Muscle layer of colon (tissue), 2 donors: ENCODE measurements at regions not wholly inside any gene's neighbourhood (a gene's known extent, or its start where the extent isn't known, plus 50 kb on each side); places are given as distances from the start of the nearest gene placed in this dataset.

Experiments used
- H3K27ac ChIP-seq: one replicate; pipeline ENCODE4 v1.7.0; 2013; ENCODE audit warnings: low read depth, mild to moderate bottlenecking, low read length, moderate library complexity
- H3K27me3 ChIP-seq, 2 donors: one replicate each; pipeline ENCODE4 v1.7.0; 2013; ENCODE audit warnings: low read length in 2 of 2, mild to moderate bottlenecking in 2 of 2; ENCODE audit not compliant: insufficient read depth in 2 of 2, control insufficient read depth in 1 of 2
- H3K36me3 ChIP-seq: one replicate; pipeline ENCODE4 v1.7.0; 2013; ENCODE audit warnings: mild to moderate bottlenecking, low read length; ENCODE audit not compliant: insufficient read depth
- H3K4me1 ChIP-seq: one replicate; pipeline ENCODE4 v1.7.0; 2013; ENCODE audit warnings: mild to moderate bottlenecking, low read length; ENCODE audit not compliant: insufficient read depth
- H3K4me3 ChIP-seq, 2 donors: one replicate each; pipeline ENCODE4 v1.7.0; 2013; ENCODE audit warnings: low read length in 2 of 2, low read depth in 1 of 2, mild to moderate bottlenecking in 1 of 2, moderate library complexity in 1 of 2
- H3K9ac ChIP-seq: one replicate; pipeline ENCODE4 v1.7.0; 2013; ENCODE audit warnings: low read length
- H3K9me3 ChIP-seq: one replicate; pipeline ENCODE4 v1.7.0; 2013; ENCODE audit warnings: mild to moderate bottlenecking, low read length
- donor health status: abdominal sarcoma.
- donor health status: Adenocarcinoma of cecum.

DNA sequence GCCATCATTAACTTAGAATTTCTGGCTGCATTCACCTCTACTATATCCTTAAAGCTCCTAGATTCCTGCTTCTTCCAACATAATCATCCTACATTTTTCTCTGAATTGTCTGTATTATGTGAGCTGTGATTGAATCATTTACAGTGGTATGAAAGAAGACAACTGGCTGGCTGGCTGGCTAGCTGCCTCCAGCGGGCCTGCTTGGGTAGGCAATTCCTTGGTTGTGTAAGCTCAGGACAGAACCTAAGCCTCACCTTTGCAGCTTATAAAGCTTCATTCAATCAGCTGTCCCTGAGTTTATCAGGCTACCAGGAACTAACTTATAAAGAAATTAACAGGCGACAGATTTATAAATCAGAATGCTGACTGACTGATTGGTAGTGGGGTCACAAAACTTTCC is 162.7 kb upstream of the NR3C1 start:
- no peak overlapping the region for H3K27ac ChIP-seq
- H3K4me3 ChIP-seq, result no peak overlapping the region
- no peaks in the 10 kb centered on the region for H3K36me3 ChIP-seq
- H3K27me3 ChIP-seq, result no peaks in the 10 kb centered on the region
- H3K9me3 ChIP-seq, result no peaks in the 10 kb centered on the region
- no peak overlapping the region for H3K9ac ChIP-seq
- H3K4me1 ChIP-seq, result no peaks in the 10 kb centered on the region

DNA sequence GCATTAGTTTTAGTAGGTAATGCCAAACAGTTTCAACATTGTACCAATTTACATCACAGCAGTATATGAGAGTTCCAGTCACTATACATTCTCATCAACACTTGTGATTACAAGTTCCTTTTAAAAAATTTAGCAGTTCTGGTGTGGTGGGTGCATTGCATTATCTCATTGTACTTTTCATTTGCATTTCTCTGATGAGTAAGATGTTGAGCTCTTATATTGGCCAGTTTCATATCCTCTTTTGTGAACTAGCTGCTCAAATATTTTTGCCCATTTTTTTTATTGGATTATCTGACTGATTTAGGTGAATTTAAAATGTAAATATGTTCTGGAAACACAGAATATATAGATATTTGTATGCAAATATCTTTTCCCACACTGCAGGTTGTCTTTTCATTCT is 160.9 kb upstream of the NR3C1 start:
- H3K27ac ChIP-seq, result no peak overlapping the region
- H3K4me3 ChIP-seq, result no peak overlapping the region
- no peaks in the 10 kb centered on the region for H3K27me3 ChIP-seq
- H3K4me1 ChIP-seq, result no peaks in the 10 kb centered on the region
- no peaks in the 10 kb centered on the region for H3K9me3 ChIP-seq
- H3K9ac ChIP-seq, result no peak overlapping the region
- no peaks in the 10 kb centered on the region for H3K36me3 ChIP-seq

DNA sequence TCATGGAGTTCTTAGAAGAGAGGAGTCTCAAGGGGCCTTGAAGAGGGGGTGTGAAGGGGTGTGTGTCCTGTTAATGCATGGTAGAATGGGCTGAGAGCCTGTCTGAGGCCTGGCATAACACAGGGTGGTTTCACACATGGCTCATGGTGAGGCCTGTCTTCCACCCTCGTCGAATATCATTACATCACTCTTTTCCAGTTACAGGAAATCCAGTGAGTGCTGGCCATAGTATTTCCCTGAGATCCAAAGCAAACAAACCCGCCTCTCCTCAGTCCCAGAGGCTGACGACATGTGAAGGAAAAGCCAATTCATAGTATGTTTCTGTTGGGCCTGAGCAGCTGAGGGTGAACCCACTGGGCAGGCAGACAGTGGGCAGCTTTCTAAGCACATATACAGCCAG is 159.4 kb upstream of the NR3C1 start:
- Histone ChIP-seq H3K4me3 (no peak overlapping the region), H3K27me3 (no peaks in the 10 kb centered on the region), H3K27ac (no peak overlapping the region), H3K9me3 (no peaks in the 10 kb centered on the region), H3K36me3 (no peaks in the 10 kb centered on the region), H3K9ac (no peak overlapping the region), H3K4me1 (no peaks in the 10 kb centered on the region)

DNA sequence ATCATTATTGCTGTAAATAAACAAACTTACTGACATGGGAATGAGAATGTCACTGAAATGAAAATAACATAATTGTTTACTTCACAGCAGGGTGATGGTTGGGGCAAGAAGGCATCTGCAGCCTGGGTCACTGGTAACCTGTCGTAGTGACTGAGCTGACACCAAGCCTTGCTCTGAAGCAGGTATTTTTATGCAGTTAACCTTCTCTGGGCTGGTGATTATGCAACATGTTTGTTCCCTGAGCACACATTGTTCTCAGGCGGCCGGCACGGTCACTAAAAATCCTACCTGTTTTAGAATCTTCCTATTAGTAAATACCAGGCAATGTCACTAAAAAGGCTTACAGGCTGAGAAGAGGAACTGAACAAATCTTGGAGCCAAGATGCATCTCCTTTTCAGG is 157.7 kb upstream of the NR3C1 start:
- no peaks in the 10 kb centered on the region for H3K27me3 ChIP-seq

DNA sequence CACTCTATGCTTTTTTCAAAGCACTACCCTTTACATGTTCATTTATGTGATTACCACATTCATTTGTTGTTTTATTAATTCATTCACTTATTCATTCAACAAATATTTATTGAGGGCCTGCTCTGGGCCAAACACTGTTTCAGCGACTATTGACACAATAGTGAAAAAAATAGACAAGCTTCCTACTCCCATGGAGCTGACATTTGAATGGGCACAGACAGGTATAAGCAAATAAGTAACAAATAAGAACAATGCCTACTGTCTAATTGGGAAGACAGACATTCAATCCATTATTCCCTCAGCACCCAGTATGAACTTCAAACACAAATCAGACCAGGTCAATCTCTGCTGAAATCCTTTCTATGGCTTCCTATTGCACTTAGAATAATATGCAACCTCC is 156.9 kb upstream of the NR3C1 start:
- no peaks in the 10 kb centered on the region for H3K9me3 ChIP-seq
- H3K4me3 ChIP-seq, result no peak overlapping the region
- peaks cover 6% of the 10 kb centered on the region for H3K4me1 ChIP-seq
- H3K27ac ChIP-seq, result no peak overlapping the region
- H3K9ac ChIP-seq, result no peak overlapping the region
- no peaks in the 10 kb centered on the region for H3K36me3 ChIP-seq
- H3K27me3 ChIP-seq, result no peaks in the 10 kb centered on the region

More for the DNA sequence above, 157.7 kb upstream of the NR3C1 start:
- no peaks in the 10 kb centered on the region for H3K9me3 ChIP-seq
- peaks cover 6% of the 10 kb centered on the region for H3K4me1 ChIP-seq
- no peak overlapping the region for H3K4me3 ChIP-seq
- H3K36me3 ChIP-seq, result no peaks in the 10 kb centered on the region
- no peak overlapping the region for H3K27ac ChIP-seq
- no peak overlapping the region for H3K9ac ChIP-seq

DNA sequence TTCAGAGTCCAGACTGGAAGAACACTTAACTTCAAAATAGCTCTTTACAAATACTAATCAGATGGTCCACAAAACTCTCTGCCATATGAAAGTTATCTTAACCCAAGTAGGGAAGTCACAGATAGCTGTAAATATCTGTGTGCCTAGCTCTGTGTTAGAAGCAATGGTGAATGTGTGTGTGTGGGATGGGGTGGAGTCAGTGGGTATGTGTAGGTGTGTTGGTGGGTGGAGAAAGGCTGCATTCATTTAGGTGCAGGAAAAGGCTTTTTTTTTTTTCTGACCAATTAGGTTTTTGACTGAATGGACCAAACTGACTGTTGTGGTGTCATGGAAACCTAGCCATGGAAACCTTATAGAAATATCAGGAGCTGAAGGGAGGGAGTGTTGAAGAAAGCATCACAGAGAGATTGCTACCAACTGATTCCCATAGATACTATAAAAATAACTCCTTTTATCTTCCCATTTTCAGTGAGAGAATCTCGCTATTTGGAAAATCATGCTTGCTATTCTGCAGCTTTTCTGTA is 156.2 kb upstream of the NR3C1 start:
- Histone ChIP-seq H3K36me3 (no peaks in the 10 kb centered on the region), H3K27me3 (no peaks in the 10 kb centered on the region), H3K9me3 (no peaks in the 10 kb centered on the region), H3K4me3 (no peak overlapping the region), H3K4me1 (peaks cover 6% of the 10 kb centered on the region), H3K27ac (no peak overlapping the region), H3K9ac (no peak overlapping the region)

DNA sequence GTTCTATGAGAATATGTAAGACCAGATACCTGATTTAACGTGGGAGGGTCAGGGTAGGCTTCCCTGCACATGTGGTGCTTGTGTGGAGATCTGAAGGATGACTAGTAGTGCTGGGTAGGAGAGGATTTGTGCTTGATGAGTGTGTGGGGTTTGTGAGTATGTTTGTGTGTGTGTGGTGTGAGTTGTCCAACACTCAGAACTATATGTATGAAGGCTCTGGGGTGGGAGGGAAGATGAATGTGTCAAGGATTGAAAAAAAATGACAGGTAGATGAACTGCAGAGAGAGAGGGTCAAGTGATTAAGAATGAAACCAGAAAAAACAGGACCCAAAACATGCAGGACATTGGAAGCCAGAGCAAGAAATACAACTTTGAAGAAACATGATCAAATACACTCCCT is 154.6 kb upstream of the NR3C1 start:
- Histone ChIP-seq H3K36me3 (no peaks in the 10 kb centered on the region), H3K27me3 (no peaks in the 10 kb centered on the region), H3K4me3 (no peak overlapping the region), H3K4me1 (peaks cover 6% of the 10 kb centered on the region), H3K9me3 (no peaks in the 10 kb centered on the region), H3K27ac (no peak overlapping the region), H3K9ac (no peak overlapping the region)

DNA sequence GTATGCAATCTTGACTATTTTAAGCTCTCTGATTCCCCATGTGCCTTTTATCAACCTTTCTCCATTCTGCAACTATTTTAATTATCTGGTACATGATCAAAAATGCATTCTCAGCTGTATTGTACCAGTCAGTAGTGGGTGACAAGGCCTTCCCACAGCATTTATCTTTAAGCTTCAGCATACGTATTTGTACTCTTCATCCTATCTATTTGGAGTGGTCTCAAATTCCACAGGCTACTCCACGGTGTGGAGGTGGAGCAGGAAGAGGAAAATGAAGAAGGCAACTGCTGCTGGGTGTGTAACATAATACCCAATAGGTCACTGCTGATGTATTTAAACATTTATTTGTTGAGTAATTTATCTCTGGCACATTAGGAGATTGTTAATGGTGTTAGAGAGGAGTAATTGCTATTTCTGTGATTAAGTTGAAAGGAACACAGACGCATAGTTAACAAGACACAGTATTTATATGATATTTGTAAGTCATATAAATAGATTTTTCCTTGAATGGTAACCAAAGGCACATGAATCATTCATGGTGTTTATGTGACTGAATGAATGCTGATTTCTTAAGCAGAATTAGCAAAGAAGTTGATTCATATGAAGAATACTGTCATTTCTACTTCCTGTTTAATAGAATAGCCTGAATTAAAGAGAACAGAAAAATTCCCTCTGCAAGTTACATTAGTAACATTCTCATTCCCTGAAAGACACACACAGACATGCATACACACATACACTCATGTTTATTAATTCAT is 153.8 kb upstream of the NR3C1 start:
- Histone ChIP-seq H3K4me1 (peaks cover 6% of the 10 kb centered on the region), H3K27me3 (no peaks in the 10 kb centered on the region), H3K36me3 (no peaks in the 10 kb centered on the region), H3K9ac (no peak overlapping the region), H3K9me3 (no peaks in the 10 kb centered on the region), H3K4me3 (no peak overlapping the region), H3K27ac (no peak overlapping the region)

DNA sequence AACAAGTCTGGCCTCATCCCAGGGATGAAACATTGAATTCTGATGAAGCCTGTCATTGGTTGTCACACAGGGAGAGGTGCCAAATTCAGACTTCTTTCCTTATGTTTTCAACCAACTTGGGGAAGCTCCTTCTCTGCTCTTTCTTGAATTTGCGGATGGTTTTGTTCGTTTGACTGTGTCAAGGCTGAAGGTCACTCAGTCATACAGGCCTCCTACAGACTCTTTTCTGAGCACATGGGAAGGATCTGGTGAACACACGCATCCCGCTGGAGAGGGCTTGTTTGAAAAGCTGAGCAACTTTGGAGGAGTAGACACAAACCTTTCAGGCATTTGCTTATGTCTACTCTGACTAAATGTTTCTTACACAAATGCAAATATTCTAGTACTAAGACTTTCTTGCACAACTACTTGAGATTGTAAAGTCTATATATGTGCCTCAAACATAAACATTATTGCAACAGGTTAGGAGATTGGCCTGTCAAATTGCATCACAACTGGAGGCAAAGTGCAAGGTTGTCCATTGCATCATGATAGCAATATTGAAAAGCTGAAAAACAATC is 151.5 kb upstream of the NR3C1 start:
- Histone ChIP-seq H3K9me3 (no peaks in the 10 kb centered on the region), H3K9ac (no peak overlapping the region), H3K27me3 (no peaks in the 10 kb centered on the region), H3K36me3 (no peaks in the 10 kb centered on the region), H3K4me1 (peaks cover 6% of the 10 kb centered on the region), H3K4me3 (no peak overlapping the region), H3K27ac (no peak overlapping the region)

DNA sequence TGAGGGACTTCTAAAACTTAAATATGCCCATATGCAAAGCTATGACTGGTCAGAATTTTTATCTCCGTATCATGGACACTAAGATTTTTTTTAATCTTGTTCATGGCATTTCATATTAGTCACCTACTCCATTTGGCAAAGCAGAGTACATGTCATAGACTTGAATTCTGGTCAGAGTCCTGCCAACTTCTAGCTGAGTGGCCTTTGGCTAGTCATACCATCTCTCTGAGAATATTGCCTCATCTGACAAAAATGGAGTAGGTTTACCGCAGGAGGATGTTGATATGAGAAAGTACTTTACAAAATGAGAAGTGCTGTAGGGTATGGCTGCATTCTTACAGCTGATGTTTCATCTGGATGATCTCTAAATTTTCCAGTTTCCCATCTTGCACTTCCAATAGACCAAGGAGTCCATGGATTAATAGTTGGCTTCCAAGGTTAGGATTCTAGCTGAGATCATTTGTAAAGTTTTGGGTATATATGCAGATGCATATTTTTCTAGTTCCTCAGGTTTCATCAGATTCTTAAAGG is 150.8 kb upstream of the NR3C1 start:
- Histone ChIP-seq H3K36me3 (no peaks in the 10 kb centered on the region), H3K27ac (no peak overlapping the region)

DNA sequence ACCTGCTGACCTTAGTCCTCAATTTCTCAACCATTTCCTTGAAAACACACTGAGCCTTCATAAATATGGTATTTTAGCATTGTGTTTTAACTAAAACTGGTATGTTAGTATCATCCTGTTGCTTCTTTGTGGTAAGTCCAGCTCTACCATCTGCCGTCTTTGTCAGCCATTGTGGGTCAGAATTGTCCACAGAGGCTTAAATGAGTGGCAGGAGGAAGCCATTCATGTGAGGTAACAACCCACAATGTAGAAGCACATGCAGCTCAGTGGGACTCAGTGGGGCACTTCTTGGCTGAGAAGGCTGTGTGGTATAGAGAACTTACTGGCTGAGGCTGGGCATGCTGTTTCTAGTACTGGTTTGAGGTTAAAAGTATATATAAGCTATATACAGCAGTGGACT is 149.2 kb upstream of the NR3C1 start:
- Histone ChIP-seq H3K4me3 (no peak overlapping the region), H3K27ac (no peak overlapping the region), H3K4me1 (peaks cover 6% of the 10 kb centered on the region), H3K9me3 (no peaks in the 10 kb centered on the region), H3K36me3 (no peaks in the 10 kb centered on the region), H3K27me3 (no peaks in the 10 kb centered on the region), H3K9ac (no peak overlapping the region)

More for the DNA sequence above, 150.8 kb upstream of the NR3C1 start:
- no peaks in the 10 kb centered on the region for H3K27me3 ChIP-seq
- peaks cover 6% of the 10 kb centered on the region for H3K4me1 ChIP-seq
- H3K9me3 ChIP-seq, result no peaks in the 10 kb centered on the region
- H3K4me3 ChIP-seq, result no peak overlapping the region
- no peak overlapping the region for H3K9ac ChIP-seq
